ENCODE measurements at regions not wholly inside any gene's neighbourhood (a gene's known extent, or its start where the extent isn't known, plus 50 kb on each side); places are given as distances from the start of the nearest gene placed in this dataset.

DNA sequence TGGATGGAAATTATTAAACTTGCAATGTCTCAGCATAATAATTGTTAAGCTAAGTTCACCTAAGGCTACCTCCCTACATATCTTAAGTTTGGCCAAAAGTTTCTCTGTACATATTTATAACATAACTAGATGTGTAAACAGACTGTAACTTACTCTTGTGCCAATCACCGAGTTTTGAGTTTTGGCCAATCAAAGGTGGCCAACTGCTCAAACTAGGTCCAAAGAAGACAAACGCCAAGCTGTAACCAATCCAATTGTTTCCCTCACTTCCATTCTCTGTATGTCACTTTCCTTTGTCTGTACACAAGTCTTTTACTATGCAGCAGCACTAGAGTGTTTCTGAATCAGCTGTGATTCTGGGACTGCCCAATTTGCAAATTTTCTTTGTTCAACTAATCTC is 197.8 kb downstream of the LYPLAL1 start:
- H2AFZ ChIP-seq (ENCODE audit: low read length) = no peak overlapping the region
- H3K9me3 ChIP-seq (replicated peaks in 1 of 2; ENCODE audit: control insufficient read depth in 2 of 2, insufficient read depth in 1 of 2, low read depth in 1 of 2, low read length in 2 of 2) = no peaks in the 10 kb centered on the region
- DNase-seq (ENCODE audit: low spot score) = no peak
- no peak overlapping the region for H2BK15ac ChIP-seq (ENCODE audit: low read length)
- no peak overlapping the region for H2BK5ac ChIP-seq (ENCODE audit: low read length)
- H2BK12ac ChIP-seq (ENCODE audit: low read length) = no peak overlapping the region
- no peak overlapping the region for H3K9ac ChIP-seq (ENCODE audit: low read depth, low read length, poor library complexity)
- H3K4ac ChIP-seq (ENCODE audit: low read length) = no peak overlapping the region
- H3K23ac ChIP-seq (ENCODE audit: low read depth, low read length, poor library complexity) = no peak overlapping the region
- H3K27ac ChIP-seq (replicated peaks; ENCODE audit: low read length) = no peak overlapping the region
- H3K4me3 ChIP-seq (ENCODE audit: low read length in 2 of 2) = no peak overlapping the region
- H4K8ac ChIP-seq (ENCODE audit: low read depth, low read length) = no peak overlapping the region
- no peak overlapping the region for H2BK120ac ChIP-seq (ENCODE audit: low read depth, low read length)
- no peak overlapping the region for H3K4me2 ChIP-seq (ENCODE audit: insufficient read depth, low read length, poor library complexity, severe bottlenecking)
- no peak overlapping the region for H2AK5ac ChIP-seq (ENCODE audit: low read depth, low read length)
- H4K91ac ChIP-seq (ENCODE audit: low read depth, low read length, poor library complexity) = no peak overlapping the region
- no CpG with 5 or more reads among the region's 2 CpGs for WGBS, 2 donors (ENCODE audit: extremely low coverage in 2 of 2, insufficient read length in 2 of 2, insufficient replicate concordance in 1 of 2)
- H3K36me3 ChIP-seq (replicated peaks in 1 of 2; ENCODE audit: control insufficient read depth in 2 of 2, insufficient read depth in 2 of 2, low read length in 2 of 2) = no peaks in the 10 kb centered on the region
- no peaks in the 10 kb centered on the region for H3K27me3 ChIP-seq (ENCODE audit: control insufficient read depth in 3 of 3, insufficient read depth in 3 of 3, low read depth in 1 of 3, low read length in 3 of 3)
- H3K14ac ChIP-seq (ENCODE audit: low read length) = no peak overlapping the region
- no peaks in the 10 kb centered on the region for H3K4me1 ChIP-seq (ENCODE audit: control insufficient read depth in 2 of 2, insufficient read depth in 1 of 2, low read depth in 1 of 2, low read length in 2 of 2)
- H3K18ac ChIP-seq (ENCODE audit: low read length) = no peak overlapping the region
- no peaks in the 10 kb centered on the region for H3K79me1 ChIP-seq (ENCODE audit: low read depth, low read length)

DNA sequence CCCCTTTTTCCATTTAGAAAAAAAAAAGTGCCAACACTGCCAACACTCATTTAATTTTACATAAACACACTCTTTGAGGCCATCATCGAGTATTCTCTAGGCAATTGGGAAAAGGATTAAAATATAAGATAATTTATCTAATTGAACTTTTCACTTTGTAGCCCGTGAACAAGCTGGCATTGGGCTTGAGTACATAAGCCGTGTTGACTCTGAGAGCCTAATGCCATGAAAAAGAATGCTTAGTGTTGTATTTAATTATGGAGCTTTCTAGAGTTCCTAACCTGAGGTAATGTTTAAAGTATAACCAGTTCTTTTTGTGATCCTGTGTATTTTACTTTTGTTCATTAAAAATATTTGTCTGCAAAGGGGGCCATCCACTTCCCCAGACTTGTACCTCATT is 193.8 kb downstream of the LYPLAL1 start:
- H2AK5ac ChIP-seq (ENCODE audit: low read depth, low read length) = no peak overlapping the region
- no peak overlapping the region for H3K4me2 ChIP-seq (ENCODE audit: insufficient read depth, low read length, poor library complexity, severe bottlenecking)
- no peak overlapping the region for H2BK15ac ChIP-seq (ENCODE audit: low read length)
- no peak overlapping the region for H2BK5ac ChIP-seq (ENCODE audit: low read length)
- DNase-seq (ENCODE audit: low spot score) = no peak
- no peak overlapping the region for H3K9ac ChIP-seq (ENCODE audit: low read depth, low read length, poor library complexity)
- H3K23ac ChIP-seq (ENCODE audit: low read depth, low read length, poor library complexity) = no peak overlapping the region
- peaks cover 0 to 2% of the 10 kb centered on the region in 2 donors for H3K9me3 ChIP-seq (replicated peaks in 1 of 2; ENCODE audit: control insufficient read depth in 2 of 2, insufficient read depth in 1 of 2, low read depth in 1 of 2, low read length in 2 of 2)
- H3K27me3 ChIP-seq (ENCODE audit: control insufficient read depth in 3 of 3, insufficient read depth in 3 of 3, low read depth in 1 of 3, low read length in 3 of 3) = no peaks in the 10 kb centered on the region
- H3K4me3 ChIP-seq (ENCODE audit: low read length in 2 of 2) = no peak overlapping the region
- H3K36me3 ChIP-seq (replicated peaks in 1 of 2; ENCODE audit: control insufficient read depth in 2 of 2, insufficient read depth in 2 of 2, low read length in 2 of 2) = no peaks in the 10 kb centered on the region
- H2BK12ac ChIP-seq (ENCODE audit: low read length) = no peak overlapping the region
- H3K18ac ChIP-seq (ENCODE audit: low read length) = no peak overlapping the region
- H4K91ac ChIP-seq (ENCODE audit: low read depth, low read length, poor library complexity) = no peak overlapping the region
- no peak overlapping the region for H2AFZ ChIP-seq (ENCODE audit: low read length)
- no peak overlapping the region for H3K14ac ChIP-seq (ENCODE audit: low read length)
- H3K4ac ChIP-seq (ENCODE audit: low read length) = no peak overlapping the region
- H3K27ac ChIP-seq (replicated peaks; ENCODE audit: low read length) = no peak overlapping the region
- no CpG with 5 or more reads among the region's 3 CpGs for WGBS, 2 donors (ENCODE audit: extremely low coverage in 2 of 2, insufficient read length in 2 of 2, insufficient replicate concordance in 1 of 2)
- H4K8ac ChIP-seq (ENCODE audit: low read depth, low read length) = no peak overlapping the region
- no peaks in the 10 kb centered on the region for H3K79me1 ChIP-seq (ENCODE audit: low read depth, low read length)
- H3K4me1 ChIP-seq (ENCODE audit: control insufficient read depth in 2 of 2, insufficient read depth in 1 of 2, low read depth in 1 of 2, low read length in 2 of 2) = no peaks in the 10 kb centered on the region
- no peak overlapping the region for H2BK120ac ChIP-seq (ENCODE audit: low read depth, low read length)

DNA sequence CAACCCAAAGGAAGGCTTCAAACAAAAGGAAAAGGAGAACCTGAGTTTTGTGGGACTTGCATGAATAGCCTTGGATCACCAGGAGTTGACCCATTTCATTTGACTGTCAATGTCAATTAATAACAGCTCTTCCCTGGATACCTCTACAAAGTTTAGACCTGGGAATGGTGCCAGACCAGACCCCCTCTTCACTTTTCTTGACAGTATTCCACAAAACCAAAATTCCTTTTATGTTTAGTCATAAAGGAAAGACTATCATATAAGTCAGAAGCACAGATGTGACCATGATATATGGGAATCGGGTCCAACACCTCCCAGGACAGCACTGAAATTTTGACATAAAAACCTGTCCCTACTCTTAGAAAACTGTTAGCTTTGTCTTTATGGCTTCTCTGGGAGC is 191.8 kb downstream of the LYPLAL1 start:
- WGBS, 2 donors (ENCODE audit: extremely low coverage in 2 of 2, insufficient read length in 2 of 2, insufficient replicate concordance in 1 of 2) = no CpG with 5 or more reads among the region's 1 CpG
- no peaks in the 10 kb centered on the region for H3K4me1 ChIP-seq (ENCODE audit: control insufficient read depth in 2 of 2, insufficient read depth in 1 of 2, low read depth in 1 of 2, low read length in 2 of 2)
- H3K14ac ChIP-seq (ENCODE audit: low read length) = no peak overlapping the region
- H3K27ac ChIP-seq (replicated peaks; ENCODE audit: low read length) = no peak overlapping the region
- H2BK15ac ChIP-seq (ENCODE audit: low read length) = no peak overlapping the region
- H3K18ac ChIP-seq (ENCODE audit: low read length) = no peak overlapping the region
- H2BK120ac ChIP-seq (ENCODE audit: low read depth, low read length) = no peak overlapping the region
- no peak overlapping the region for H2AK5ac ChIP-seq (ENCODE audit: low read depth, low read length)
- H4K91ac ChIP-seq (ENCODE audit: low read depth, low read length, poor library complexity) = no peak overlapping the region
- no peak overlapping the region for H2BK12ac ChIP-seq (ENCODE audit: low read length)
- H3K9ac ChIP-seq (ENCODE audit: low read depth, low read length, poor library complexity) = no peak overlapping the region
- H3K4ac ChIP-seq (ENCODE audit: low read length) = no peak overlapping the region
- no peaks in the 10 kb centered on the region for H3K79me1 ChIP-seq (ENCODE audit: low read depth, low read length)
- H3K23ac ChIP-seq (ENCODE audit: low read depth, low read length, poor library complexity) = no peak overlapping the region
- H3K4me3 ChIP-seq (ENCODE audit: low read length in 2 of 2) = no peak overlapping the region
- no peak for DNase-seq (ENCODE audit: low spot score)
- H2BK5ac ChIP-seq (ENCODE audit: low read length) = no peak overlapping the region
- no peaks in the 10 kb centered on the region for H3K27me3 ChIP-seq (ENCODE audit: control insufficient read depth in 3 of 3, insufficient read depth in 3 of 3, low read depth in 1 of 3, low read length in 3 of 3)
- no peak overlapping the region for H4K8ac ChIP-seq (ENCODE audit: low read depth, low read length)
- H3K36me3 ChIP-seq (replicated peaks in 1 of 2; ENCODE audit: control insufficient read depth in 2 of 2, insufficient read depth in 2 of 2, low read length in 2 of 2) = no peaks in the 10 kb centered on the region
- H2AFZ ChIP-seq (ENCODE audit: low read length) = no peak overlapping the region
- no peak overlapping the region for H3K4me2 ChIP-seq (ENCODE audit: insufficient read depth, low read length, poor library complexity, severe bottlenecking)
- H3K9me3 ChIP-seq (replicated peaks in 1 of 2; ENCODE audit: control insufficient read depth in 2 of 2, insufficient read depth in 1 of 2, low read depth in 1 of 2, low read length in 2 of 2) = peaks cover 0 to 3% of the 10 kb centered on the region in 2 donors

DNA sequence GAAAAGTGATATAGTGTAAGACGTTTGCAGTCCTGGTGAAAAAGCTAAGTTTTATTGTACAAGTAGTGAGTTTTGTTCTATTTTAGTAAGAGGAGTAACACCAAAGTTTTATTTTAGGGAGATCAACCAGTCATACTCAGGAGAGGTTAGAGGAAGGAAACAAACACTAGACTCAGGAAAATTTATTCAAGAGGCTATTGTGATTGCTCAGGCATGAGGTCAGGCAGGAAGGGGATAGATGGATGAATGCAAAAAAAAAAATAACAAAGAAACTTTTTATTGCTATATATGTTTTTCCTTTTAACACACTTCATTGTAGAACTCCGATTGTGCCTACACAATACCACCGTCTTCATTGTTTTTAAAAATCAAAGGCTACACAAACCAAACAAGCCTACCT is 189.0 kb downstream of the LYPLAL1 start:
- no peak overlapping the region for H3K4me3 ChIP-seq (ENCODE audit: low read length in 2 of 2)
- H3K4me1 ChIP-seq (ENCODE audit: control insufficient read depth in 2 of 2, insufficient read depth in 1 of 2, low read depth in 1 of 2, low read length in 2 of 2) = peaks cover 0 to 3% of the 10 kb centered on the region in 2 donors
- no peak overlapping the region for H3K4me2 ChIP-seq (ENCODE audit: insufficient read depth, low read length, poor library complexity, severe bottlenecking)
- WGBS, 2 donors (ENCODE audit: extremely low coverage in 2 of 2, insufficient read length in 2 of 2, insufficient replicate concordance in 1 of 2) = no CpG with 5 or more reads among the region's 3 CpGs
- no peak overlapping the region for H2AFZ ChIP-seq (ENCODE audit: low read length)
- H4K8ac ChIP-seq (ENCODE audit: low read depth, low read length) = no peak overlapping the region
- H3K9ac ChIP-seq (ENCODE audit: low read depth, low read length, poor library complexity) = no peak overlapping the region
- H2BK12ac ChIP-seq (ENCODE audit: low read length) = no peak overlapping the region
- no peak overlapping the region for H3K14ac ChIP-seq (ENCODE audit: low read length)
- H3K4ac ChIP-seq (ENCODE audit: low read length) = no peak overlapping the region
- no peaks in the 10 kb centered on the region for H3K27me3 ChIP-seq (ENCODE audit: control insufficient read depth in 3 of 3, insufficient read depth in 3 of 3, low read depth in 1 of 3, low read length in 3 of 3)
- DNase-seq (ENCODE audit: low spot score) = no peak
- H3K18ac ChIP-seq (ENCODE audit: low read length) = no peak overlapping the region
- H3K23ac ChIP-seq (ENCODE audit: low read depth, low read length, poor library complexity) = no peak overlapping the region
- H2BK5ac ChIP-seq (ENCODE audit: low read length) = no peak overlapping the region
- no peaks in the 10 kb centered on the region for H3K79me1 ChIP-seq (ENCODE audit: low read depth, low read length)
- no peak overlapping the region for H2AK5ac ChIP-seq (ENCODE audit: low read depth, low read length)
- H4K91ac ChIP-seq (ENCODE audit: low read depth, low read length, poor library complexity) = no peak overlapping the region
- H3K27ac ChIP-seq (replicated peaks; ENCODE audit: low read length) = no peak overlapping the region
- peaks cover 0 to 3% of the 10 kb centered on the region in 2 donors for H3K9me3 ChIP-seq (replicated peaks in 1 of 2; ENCODE audit: control insufficient read depth in 2 of 2, insufficient read depth in 1 of 2, low read depth in 1 of 2, low read length in 2 of 2)
- no peaks in the 10 kb centered on the region for H3K36me3 ChIP-seq (replicated peaks in 1 of 2; ENCODE audit: control insufficient read depth in 2 of 2, insufficient read depth in 2 of 2, low read length in 2 of 2)
- H2BK15ac ChIP-seq (ENCODE audit: low read length) = no peak overlapping the region
- no peak overlapping the region for H2BK120ac ChIP-seq (ENCODE audit: low read depth, low read length)

Data from neuronal stem cell (in vitro differentiated cells).